GM23338 (cell line): ENCODE measurements at regions not wholly inside any gene's neighbourhood (a gene's known extent, or its start where the extent isn't known, plus 50 kb on each side); places are given as distances from the start of the nearest gene placed in this dataset.

Source experiments
- CTCF ChIP-seq, 2 experiments: fragments of 200-600 bp in 1 of 2; sonication (generic) in 1 of 2; conservative IDR thresholded peaks; 2 replicates each; pipeline versions ENCODE4 v1.5.1 to v1.6.1; 2016 to 2017; ENCODE audit warnings: antibody characterized with exemption in 2 of 2, low read depth in 2 of 2, mild to moderate bottlenecking in 2 of 2, moderate library complexity in 1 of 2
- EZH2 ChIP-seq: fragments of 200-600 bp; sonication (generic); IDR thresholded peaks from one replicate; pipeline ENCODE4 v1.8.0; 2017; ENCODE audit warnings: antibody characterized with exemption, mild to moderate bottlenecking, low read depth; ENCODE audit not compliant: unreplicated experiment
- EZH2phosphoT487 ChIP-seq: fragments of 200-600 bp; sonication (generic); IDR thresholded peaks from one replicate; pipeline ENCODE4 v1.8.1; 2018; ENCODE audit warnings: antibody characterized with exemption; ENCODE audit not compliant: unreplicated experiment
- JUNB ChIP-seq: IDR thresholded peaks from one replicate; pipeline ENCODE4 v1.6.1; 2016; ENCODE audit warnings: antibody characterized with exemption; ENCODE audit not compliant: unreplicated experiment
- NANOG ChIP-seq: IDR thresholded peaks from 2 replicates; pipeline ENCODE4 v1.6.1; 2016; ENCODE audit warnings: antibody characterized with exemption, borderline replicate concordance
- POLR2AphosphoS5 ChIP-seq: IDR thresholded peaks from 2 replicates; pipeline ENCODE4 v1.6.1; 2016; ENCODE audit warnings: antibody characterized with exemption, low read depth
- REST ChIP-seq: IDR thresholded peaks from one replicate; pipeline ENCODE4 v1.6.1; 2018; ENCODE audit warnings: antibody characterized with exemption; ENCODE audit not compliant: unreplicated experiment
- STAT1 ChIP-seq: IDR thresholded peaks from one replicate; pipeline ENCODE4 v1.6.1; 2016; ENCODE audit warnings: antibody characterized with exemption; ENCODE audit not compliant: unreplicated experiment
- ZNF331 ChIP-seq: fragments of 250-450 bp; sonication (Bioruptor Pico); IDR thresholded peaks from 2 replicates; pipeline ENCODE4 v1.5.0; 2020; ENCODE audit warnings: low read depth, mild to moderate bottlenecking, moderate library complexity

GRCh38 chr5:175201393-175201792 is 242.6 kb downstream of the DRD1 start:
- TF ChIP-seq CTCF (conservative IDR thresholded peaks at IDR 0.05; ENCODE audit: low read depth in 2 of 2), result no peak
- no peak for TF ChIP-seq EZH2
- no peak for TF ChIP-seq POLR2AphosphoS5
- TF ChIP-seq REST, result no peak
- no peak for TF ChIP-seq EZH2phosphoT487
- no peak for TF ChIP-seq NANOG
- no peak for TF ChIP-seq STAT1
- TF ChIP-seq ZNF331 (CRISPR knock-in tag), result no peak
- TF ChIP-seq JUNB, result no peak
